Endothelial cell of hepatic sinusoid (primary cell): ENCODE measurements at regions not wholly inside any gene's neighbourhood (a gene's known extent, or its start where the extent isn't known, plus 50 kb on each side); places are given as distances from the start of the nearest gene placed in this dataset.

Experiments
- in situ Hi-C: cut with HindIII; loops from 2 replicates; pipeline ENCODE4 v1.10.0; 2017; ENCODE audit warnings: low sequenced_read_pairs

DNA sequence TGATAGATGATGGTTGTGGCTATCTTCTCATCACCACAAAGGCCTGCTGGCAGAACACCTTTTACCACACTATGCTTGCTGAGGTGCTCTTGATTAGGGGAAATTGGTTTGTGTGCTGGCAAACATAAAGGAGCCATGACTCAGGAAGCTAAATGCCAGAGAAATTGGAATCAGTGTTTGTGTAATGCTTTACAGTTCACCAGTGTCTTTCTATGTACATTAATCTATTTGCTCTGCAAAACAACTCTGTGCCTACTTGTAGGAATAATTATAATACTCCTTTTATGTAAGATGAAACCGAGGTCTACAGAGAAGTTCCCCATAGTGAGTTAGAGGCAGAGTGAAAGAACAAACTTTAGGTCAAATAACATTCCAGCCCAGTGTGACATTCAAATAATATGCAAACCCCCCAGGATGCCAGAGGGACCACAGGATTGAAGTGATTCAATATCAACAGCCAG lies 390.5 kb upstream of the HTR2A start:
- in situ Hi-C loops: no loop called here

DNA sequence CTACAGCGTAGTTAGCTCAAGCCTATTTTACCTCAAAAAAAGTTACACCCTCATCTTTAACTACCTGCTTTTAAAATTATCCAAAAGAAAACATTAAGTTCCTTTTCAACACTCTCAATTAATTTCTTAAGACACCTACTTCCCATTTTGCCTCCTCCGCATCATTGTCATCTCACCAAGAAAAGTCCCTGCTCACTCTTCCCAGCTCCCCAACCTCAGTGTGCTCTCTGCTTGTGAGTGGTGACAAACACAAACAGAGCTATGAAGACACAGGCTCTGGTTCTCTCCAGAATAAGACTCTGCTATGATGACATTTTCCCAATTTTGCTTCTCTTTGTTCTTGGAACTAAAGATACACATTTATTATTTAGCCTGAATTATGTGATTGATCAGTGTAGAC lies 385.1 kb upstream of the HTR2A start:
- in situ Hi-C loops: no loop called here

DNA sequence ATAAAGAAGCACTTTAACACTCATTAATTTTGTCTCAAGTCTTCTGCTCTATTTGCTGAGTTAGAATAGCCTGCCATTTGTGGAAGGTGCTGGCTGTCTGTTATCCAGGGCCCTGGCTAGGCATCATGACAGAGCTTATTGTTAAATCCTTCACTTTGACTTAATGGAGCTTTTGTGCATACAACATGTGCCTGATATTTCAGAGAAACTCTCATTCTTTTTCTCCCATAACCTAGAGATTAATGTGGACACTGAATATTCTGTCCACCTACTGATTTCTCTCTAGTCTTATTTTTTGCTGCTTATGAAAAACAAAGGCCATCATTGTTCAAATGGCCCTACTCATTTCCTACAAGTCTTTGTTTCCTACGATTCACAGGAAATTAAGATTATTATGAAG lies 383.1 kb upstream of the HTR2A start:
- in situ Hi-C loops: no loop called here

DNA sequence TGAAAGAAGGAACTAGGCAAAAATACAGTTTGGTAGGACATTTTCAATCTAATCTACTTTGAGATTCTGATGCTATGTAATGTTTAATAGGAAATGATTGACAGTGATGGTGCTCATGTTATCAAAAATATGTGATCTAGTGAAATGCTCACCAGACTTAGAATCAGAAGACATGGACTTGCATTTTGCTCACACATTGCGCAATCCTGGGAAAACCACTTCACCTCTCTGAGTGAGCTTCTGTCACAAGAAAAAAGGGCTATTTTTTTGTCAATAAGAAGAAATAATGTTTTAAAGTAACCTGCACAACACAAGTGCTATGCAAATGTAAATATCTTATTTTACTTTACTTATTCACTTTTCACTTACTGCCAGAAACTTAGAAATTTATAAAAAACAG lies 380.9 kb upstream of the HTR2A start:
- in situ Hi-C loops: no loop called here

DNA sequence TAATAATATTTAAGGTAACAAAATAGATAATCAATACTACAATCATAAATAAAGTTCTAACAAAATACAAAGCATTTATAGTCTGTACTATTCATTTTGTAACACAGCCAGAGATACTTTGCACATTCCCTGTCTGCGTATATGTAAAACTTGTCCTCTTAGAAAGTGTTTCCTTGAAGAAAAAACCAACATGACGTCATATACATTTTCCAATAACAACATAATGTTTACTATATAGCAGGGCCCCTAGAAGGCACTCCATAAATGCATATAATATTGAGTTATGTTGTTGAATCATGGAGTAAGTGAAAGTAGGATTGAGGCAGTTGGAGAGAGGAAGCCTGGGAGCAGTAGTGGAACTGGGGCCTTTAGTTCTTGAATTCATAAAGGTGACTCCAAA lies 371.4 kb upstream of the HTR2A start:
- in situ Hi-C loops: no loop called here

DNA sequence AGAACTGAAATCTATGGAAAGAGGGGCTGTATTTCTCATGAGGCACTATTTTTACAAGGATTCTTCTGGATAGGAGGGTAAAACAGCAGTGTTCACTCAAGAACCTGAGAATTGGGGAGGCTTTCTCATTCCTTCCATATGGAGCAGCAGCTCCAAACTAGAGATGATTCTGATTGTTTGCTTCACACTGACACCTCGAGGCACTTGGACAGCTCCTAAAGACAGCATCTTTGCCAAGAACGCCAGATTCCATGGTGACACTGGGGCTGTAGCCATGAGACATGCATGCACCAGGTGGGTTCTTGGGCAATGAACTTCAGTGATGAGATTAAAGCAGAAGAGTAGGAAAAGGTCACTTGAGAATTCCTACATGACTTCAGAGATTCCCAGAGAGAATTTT lies 361.5 kb upstream of the HTR2A start:
- in situ Hi-C loops: no loop called here

DNA sequence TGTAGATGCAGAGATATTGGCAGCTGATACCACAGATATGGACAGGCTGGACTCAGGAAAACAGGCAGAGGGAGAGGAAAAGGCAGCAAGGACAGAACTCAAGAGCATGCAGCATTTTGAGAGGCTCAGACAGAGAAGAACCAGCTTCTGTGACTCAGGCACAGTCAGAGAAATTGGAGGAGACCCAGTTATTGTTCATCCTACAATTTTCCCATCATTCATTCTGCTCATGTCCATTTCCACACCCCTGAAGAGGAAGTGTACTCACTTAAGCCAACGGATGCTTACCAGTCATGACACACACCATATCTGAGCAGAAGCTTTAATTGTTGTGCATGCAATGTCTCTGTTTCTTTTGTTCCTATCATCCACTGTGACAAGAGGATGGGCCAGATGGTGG lies 359.8 kb upstream of the HTR2A start:
- in situ Hi-C loops: no loop called here

DNA sequence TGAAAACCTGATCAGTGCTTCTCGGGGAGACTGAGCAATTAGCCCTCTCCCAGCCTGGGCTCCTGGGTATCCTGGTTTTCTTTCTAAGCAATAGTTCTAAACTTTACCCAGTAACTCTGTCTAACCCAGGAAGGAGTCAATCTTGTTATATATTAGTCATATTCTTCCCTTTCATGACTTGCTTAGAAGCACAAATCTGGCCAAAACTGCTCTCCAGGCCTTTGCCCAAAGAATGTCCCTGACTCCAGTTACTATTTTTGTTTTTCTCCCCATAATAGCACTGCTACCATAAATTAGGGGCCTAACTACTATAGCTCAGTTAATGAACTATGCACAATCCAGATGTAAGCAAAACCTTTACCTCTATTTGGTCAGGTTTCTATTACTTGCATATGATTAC lies 355.8 kb upstream of the HTR2A start:
- in situ Hi-C loops: no loop called here

DNA sequence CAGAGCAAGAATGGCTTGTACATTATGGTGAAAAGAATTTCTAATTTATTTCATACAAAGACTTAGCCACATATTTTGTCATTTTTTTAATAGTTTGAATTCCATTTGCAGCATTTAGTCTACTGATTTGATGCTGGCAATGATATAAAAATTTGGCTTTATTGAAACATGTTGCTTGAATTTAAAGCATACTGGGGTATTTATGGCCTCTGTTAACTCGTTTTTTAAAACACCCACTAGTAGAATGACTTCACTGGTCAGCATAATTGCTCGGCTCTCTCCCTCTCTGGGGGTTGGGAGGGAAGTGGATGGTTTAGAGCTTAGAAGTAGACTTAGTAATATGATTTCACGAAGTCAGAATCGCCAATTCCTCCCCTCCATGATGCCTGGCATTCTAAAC lies 354.9 kb upstream of the HTR2A start:
- in situ Hi-C loops: no loop called here

DNA sequence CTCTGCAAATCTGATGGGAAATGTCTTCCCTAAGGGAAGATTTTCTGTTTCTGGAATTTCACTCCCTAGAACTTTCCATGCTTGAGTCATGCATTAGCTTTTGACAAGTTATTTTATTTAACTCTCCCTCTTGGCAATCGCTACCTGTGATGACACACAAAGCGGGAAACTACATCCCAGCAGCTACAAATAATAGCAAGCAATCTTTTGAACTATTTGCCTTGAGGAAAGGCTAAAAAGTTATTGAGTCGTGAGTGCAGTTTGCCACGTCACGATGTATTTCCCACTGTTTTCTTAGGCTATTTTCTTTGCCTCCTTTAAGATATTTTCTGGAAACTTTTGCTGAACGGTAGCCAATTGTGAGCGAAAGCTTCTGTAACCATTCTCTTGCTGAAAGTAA lies 353.3 kb upstream of the HTR2A start:
- in situ Hi-C loops: no loop called here

DNA sequence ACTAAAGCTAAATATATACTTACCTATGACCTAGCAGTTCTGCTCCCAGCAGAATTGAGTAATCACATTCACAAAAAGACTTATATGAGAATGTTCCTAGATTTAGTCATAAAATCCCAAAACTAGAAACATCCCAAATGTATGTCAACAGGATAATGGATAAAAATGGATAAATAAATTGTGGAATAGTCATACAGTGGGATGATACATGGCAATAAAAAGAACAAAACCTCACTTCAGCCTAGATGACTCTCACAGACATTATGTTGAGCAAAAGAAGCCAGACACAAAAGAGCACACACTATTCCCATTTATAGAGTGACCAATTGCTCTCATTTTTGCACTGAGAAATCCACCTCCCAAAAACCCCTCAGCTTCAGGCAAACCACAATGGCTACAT lies 352.4 kb upstream of the HTR2A start:
- in situ Hi-C loops: no loop called here

DNA sequence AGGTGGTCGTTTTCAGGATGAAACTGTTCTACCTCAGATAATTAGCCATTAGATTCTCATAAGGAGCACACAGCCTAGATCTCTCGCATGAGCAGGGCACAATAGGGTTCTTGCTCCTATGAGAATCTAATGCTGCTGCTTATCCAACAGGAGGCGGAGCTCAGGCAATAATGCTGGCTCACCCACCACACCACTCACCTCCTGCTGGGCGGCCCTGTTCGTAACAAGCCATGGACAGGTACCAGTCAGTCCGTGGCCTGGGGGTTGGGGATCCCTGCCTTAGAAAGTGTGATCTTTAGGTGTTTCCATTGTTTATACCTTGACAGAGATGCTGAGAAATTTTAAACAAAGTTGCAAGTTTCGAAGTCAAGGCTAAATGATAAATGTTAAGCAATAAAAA lies 344.6 kb upstream of the HTR2A start:
- in situ Hi-C loops: no loop called here

DNA sequence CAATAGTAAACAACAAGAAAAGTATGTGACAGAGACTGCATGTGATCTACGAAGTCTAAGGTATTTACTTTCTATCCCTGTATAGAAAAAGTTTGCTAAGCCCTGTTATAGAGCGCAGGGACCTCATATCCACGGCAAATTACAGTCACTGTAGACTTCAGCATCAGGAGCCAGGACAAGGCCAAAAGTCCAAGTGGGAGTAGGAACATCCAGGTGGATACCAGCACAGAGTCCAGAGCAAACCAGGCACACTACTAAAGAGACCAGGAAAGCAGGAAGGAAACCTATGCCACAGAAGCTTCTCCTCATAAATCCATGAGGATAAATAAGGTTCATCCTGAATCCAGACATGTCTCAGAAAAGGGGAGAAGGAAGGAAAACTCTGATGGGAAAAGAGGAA lies 342.2 kb upstream of the HTR2A start:
- in situ Hi-C loops: loop anchor here (5.0 kb wide), 1 partner anchor 68 kb away; no protein-coding TSS in a partner anchor

DNA sequence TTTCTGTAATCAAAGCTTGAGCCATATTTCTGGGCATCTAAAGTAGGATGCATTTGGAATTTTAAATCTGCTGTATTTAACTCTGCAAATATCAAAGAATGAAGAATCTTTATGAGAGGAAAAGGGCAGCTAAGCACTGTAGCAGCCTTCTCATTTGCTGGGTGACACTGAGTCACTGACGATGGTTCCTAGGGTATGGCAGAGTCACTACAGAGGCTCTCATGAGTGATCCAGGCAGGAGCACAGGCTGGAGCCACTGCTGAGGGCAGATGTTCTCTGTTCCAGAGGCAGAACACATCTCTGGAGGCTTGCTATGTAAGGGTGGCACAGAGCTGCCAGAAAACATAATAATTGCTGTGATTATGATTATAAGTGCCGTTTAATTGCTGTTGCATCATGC lies 340.7 kb upstream of the HTR2A start:
- in situ Hi-C loops: loop anchor here (5.0 kb wide), 1 partner anchor 70 kb away; no protein-coding TSS in a partner anchor

DNA sequence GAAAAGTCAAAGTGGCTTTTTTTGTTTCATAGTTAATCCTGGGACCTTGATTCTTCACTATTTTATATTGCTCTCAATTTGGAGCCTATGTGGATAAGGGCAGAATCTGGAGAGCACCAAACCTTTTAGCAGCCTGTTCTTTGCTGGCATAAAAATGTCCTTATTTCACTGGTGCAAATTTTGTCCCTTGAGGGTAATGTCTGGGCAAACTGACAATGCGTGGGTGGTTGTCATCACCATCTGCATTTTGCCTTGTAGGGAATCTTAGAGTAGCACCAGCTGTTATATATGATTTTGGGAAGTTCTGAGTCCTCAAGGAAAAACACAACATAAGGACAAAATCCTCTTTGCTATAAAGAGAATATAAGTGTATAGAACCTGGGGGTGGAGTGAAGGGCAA lies 336.9 kb upstream of the HTR2A start:
- in situ Hi-C loops: no loop called here

DNA sequence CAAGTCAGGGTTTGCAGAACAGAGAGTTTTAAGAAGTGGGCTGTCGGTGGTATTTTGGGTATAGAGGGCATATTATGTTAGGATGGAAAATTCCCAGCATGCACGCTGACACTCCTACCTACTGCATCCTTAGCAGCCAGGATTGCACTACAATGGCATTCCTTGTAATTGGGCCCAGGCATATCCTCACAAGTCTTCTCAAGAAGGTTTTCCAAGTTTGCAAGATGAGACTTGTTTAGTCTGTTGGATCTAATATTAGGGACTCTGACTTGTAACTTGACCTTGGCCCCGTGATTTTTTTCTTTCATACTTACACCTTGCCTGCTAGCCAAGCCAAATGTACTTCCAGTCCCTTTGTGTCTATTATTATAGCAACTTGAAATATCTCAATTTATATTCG lies 335.7 kb upstream of the HTR2A start:
- in situ Hi-C loops: no loop called here

DNA sequence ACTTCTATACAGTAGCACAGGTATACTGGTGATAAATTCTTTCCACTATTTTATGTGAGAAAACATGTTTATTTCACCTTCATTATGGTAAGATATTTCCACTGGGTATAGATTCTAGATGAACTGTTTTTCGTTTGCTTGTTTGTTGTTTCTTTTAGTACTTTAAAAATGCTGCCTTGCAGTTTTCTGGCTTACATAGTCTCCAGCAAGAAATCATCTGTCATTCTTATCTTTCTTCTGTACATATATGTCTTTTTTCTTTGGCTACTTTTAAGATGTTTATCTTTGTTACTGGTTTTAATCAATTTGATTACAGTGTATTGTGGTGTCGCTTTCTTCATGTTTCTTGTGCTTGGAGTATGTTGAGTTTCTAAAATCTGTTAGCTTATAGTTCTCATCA lies 333.3 kb upstream of the HTR2A start:
- in situ Hi-C loops: no loop called here

DNA sequence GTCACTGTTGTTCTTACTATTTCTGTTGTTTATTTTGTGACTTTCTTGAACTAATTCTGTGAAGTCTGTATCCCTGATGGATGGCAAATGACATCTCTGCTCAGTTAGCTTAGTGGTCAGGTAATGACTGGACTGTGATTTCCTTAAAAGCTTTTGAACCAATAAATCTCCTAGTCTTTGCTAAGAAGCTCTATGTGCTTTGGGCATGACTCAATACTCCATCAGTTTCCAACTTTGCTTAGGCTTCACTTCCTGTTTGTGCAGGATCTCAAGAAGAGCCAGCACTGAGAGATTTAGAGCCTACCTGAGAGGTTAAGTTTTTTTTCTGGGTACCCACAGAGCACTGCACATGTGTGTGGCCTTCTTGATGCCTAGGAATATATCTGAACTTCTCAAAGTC lies 329.7 kb upstream of the HTR2A start:
- in situ Hi-C loops: no loop called here

DNA sequence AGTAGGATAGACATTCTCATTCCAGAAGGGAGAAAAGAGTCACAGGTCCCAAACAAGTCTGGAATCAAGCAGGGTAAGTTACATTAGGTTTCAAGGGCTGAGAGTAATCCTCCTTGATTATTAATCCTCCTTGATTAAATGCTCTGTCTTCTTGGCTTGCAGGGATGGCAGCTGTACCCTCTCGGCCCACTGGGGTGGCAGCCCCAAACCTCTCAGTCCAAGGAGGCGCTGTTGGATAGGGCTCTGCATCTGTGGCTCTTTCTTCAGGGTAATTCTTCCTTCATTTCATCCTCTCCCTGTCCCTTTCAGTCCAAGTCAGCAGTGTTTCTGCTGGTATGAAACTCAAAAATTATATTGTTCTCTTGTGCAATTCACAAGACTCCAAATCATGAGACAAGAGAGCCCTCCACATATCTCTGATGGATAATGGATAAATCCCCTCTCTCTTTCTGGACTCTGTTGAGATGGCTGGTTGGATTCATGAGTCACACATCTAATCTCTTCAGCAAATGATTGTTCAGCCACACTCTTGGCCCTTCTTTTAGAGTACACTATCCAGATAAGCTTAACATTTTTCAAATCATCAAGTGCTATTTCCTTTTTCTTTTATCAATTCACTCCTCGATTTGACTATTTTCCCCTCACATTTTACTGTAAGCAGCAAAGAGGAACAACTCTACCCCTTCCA lies 323.7 kb upstream of the HTR2A start:
- in situ Hi-C loops: no loop called here

DNA sequence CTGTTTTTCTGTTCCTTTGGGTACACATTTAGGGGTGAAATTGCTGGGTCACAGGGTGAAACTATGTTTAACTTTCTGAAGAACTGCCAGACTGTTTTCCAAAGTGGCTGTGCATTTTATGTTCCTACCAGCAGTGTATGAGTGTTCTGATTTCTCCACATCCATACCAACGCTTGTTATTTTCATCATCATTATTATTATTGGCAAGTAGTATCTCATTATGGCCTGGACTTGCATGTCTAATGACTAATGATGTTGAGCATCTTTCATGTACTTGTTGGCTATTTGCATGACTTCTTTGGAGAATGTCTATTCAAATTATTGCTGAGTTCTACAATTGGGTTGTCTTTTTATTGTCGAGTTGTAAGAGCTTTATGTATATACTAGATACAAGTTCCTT lies 321.8 kb upstream of the HTR2A start:
- in situ Hi-C loops: no loop called here

DNA sequence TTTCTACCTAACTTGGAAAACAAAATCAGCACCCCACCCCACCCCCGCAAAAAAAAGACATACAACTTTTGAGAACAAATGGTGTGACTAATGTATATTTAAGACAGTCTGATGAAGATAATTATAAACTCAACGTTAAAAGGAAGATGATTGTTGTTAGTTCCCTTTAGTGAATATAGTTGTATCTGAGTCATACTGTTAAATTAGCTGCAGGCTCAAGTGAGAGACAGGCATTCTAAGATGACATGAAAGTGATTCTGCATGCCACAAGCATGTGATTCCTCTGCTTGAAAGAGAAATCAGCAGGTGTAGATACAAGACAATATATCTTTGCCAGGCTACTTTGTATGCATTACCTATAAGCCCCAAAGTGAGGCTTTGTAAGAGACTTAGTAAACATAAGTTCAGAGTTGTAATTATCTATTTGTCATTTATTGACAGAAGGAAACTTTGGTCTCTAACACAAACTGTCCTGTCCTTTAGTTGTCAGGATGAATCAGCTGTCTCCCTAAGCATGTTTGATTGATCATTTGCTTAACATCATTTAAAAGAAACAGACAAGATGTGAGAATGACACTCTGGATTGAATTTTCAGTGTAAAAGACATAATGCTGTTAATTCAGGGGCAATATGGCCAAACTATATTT lies 319.4 kb upstream of the HTR2A start:
- in situ Hi-C loops: no loop called here

DNA sequence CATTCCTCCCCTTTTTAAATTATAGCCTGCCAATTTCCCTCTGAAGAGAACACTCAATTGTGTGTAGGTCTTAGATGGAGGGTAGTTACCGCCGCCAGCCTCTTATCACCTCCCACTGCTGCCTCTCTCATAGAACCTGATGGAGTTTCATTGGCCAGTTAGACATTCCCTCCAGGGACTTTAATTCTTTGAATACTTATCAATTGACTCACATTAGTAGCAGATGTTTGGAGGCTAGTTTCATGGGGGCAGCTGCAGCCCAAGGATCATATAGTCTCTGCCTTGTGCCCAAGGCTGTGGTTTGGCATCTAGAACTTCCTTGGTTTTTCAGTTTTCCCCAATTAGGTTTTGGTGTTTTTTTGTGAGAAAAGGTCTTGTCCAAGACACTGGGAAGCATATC lies 318.9 kb upstream of the HTR2A start:
- in situ Hi-C loops: no loop called here

DNA sequence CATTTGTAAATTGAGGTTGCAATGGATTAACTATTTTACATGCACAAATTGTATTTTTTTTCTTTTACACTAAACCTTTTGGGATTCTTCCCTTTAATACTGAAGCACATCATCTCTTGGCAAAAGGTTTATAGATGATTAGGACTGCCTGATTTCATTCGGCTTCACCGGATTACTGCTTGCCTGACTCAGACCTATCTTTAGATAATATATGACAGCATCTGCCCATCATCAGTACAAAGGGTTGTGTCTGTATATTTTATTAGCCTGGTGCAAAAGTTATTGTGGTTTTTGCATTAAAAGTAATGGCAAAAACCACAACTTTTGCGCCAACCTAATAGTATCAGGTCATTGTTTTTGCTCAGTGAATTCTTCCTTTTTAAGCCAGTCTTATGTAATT lies 316.2 kb upstream of the HTR2A start:
- in situ Hi-C loops: no loop called here
